KMS-11 (cell line): ENCODE measurements at regions not wholly inside any gene's neighbourhood (a gene's known extent, or its start where the extent isn't known, plus 50 kb on each side); places are given as distances from the start of the nearest gene placed in this dataset.

Experiments used
- H2AFZ ChIP-seq: fragments of 200-600 bp; sonication (generic); 2 replicates; pipeline ENCODE4 v1.6.1; 2016; ENCODE audit warnings: antibody characterized with exemption, mixed run types, low read depth
- H3K27ac ChIP-seq: fragments of 200-600 bp; sonication (generic); 2 replicates; pipeline ENCODE4 v1.6.1; 2016; ENCODE audit warnings: mild to moderate bottlenecking, mixed run types
- H3K27me3 ChIP-seq: fragments of 200-600 bp; sonication (generic); 2 replicates; pipeline ENCODE4 v1.6.1; 2017; ENCODE audit warnings: mild to moderate bottlenecking, low read depth, mixed run types, moderate library complexity; ENCODE audit not compliant: insufficient read depth
- H3K36me3 ChIP-seq: fragments of 200-600 bp; sonication (generic); 2 replicates; pipeline ENCODE4 v1.6.1; 2017; ENCODE audit warnings: mild to moderate bottlenecking, mixed run types; ENCODE audit not compliant: insufficient read depth
- H3K4me1 ChIP-seq: fragments of 200-600 bp; sonication (generic); 2 replicates; pipeline ENCODE4 v1.6.1; 2016; ENCODE audit warnings: mild to moderate bottlenecking, low read depth, mixed run types; ENCODE audit not compliant: poor library complexity, severe bottlenecking
- H3K4me2 ChIP-seq: fragments of 200-600 bp; sonication (generic); 2 replicates; pipeline ENCODE4 v1.7.0; 2016; ENCODE audit warnings: mild to moderate bottlenecking, mixed run types
- H3K4me3 ChIP-seq: fragments of 200-600 bp; sonication (generic); IDR thresholded peaks from 2 replicates; pipeline ENCODE4 v1.6.1; 2017; ENCODE audit warnings: low read depth, low read length, mixed read lengths; ENCODE audit not compliant: insufficient read depth
- H3K79me2 ChIP-seq: fragments of 200-600 bp; sonication (generic); 2 replicates; pipeline ENCODE4 v1.6.1; 2016; ENCODE audit warnings: low read depth, mixed run types; ENCODE audit not compliant: insufficient read depth
- H3K9ac ChIP-seq: fragments of 200-600 bp; sonication (generic); 2 replicates; pipeline ENCODE4 v1.6.1; 2016; ENCODE audit warnings: mild to moderate bottlenecking, mixed run types
- H4K20me1 ChIP-seq: fragments of 200-600 bp; sonication (generic); 2 replicates; pipeline ENCODE4 v1.6.1; 2016; ENCODE audit warnings: mild to moderate bottlenecking, mixed run types; ENCODE audit not compliant: insufficient read depth
- TF ChIP-seq, protein P1 (sequence below): fragments of 200-600 bp; sonication (generic); conservative IDR thresholded peaks from 2 replicates; pipeline ENCODE4 v1.6.1; 2017; ENCODE audit warnings: low read depth, mild to moderate bottlenecking, antibody characterized with exemption, low read length, moderate library complexity, mixed read lengths

DNA sequence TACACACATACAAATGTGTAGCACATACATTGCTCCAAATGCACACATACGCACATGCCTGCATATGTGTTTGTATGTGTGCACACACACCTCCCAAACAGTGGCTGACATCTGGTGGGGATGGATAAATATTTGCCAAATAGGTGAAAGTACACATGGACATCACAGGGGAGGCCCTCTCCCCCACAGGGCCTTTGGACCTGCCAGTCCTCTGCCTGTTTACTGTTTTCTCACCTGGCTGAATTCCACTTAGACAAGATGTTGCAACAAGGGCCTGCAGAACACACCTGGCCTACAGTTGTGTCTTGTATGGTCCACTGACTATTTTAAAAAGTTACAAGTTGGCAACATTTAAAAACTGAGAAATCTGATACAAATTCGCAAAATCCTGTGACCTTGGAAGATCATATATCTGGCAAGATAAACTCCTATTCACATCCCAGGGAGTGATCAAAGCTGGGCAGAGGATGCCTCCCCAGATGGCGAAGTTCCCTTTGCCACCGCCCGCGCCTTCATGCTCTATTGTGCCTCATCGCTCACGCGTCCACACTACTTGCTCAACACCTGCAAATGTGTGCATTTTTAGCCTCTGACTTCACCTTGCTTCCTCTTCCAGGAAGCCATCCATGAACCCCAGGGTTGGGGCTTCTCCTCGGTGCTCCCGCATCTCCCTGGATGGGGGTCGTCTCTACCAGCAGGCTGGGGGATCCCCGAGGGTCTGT is 118.4 kb upstream of the FZD10 start:
- Histone ChIP-seq H3K9ac (no peak overlapping the region), H3K27me3 (no peaks in the 10 kb centered on the region), H3K4me1 (no peaks in the 10 kb centered on the region), H3K27ac (no peak overlapping the region), H3K36me3 (no peaks in the 10 kb centered on the region), H4K20me1 (no peaks in the 10 kb centered on the region), H3K79me2 (no peaks in the 10 kb centered on the region), H3K4me3 (no peak overlapping the region), H2AFZ (no peak overlapping the region), H3K4me2 (no peak overlapping the region)
- TF ChIP-seq, protein P1, sequence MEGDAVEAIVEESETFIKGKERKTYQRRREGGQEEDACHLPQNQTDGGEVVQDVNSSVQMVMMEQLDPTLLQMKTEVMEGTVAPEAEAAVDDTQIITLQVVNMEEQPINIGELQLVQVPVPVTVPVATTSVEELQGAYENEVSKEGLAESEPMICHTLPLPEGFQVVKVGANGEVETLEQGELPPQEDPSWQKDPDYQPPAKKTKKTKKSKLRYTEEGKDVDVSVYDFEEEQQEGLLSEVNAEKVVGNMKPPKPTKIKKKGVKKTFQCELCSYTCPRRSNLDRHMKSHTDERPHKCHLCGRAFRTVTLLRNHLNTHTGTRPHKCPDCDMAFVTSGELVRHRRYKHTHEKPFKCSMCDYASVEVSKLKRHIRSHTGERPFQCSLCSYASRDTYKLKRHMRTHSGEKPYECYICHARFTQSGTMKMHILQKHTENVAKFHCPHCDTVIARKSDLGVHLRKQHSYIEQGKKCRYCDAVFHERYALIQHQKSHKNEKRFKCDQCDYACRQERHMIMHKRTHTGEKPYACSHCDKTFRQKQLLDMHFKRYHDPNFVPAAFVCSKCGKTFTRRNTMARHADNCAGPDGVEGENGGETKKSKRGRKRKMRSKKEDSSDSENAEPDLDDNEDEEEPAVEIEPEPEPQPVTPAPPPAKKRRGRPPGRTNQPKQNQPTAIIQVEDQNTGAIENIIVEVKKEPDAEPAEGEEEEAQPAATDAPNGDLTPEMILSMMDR, result no peak

DNA sequence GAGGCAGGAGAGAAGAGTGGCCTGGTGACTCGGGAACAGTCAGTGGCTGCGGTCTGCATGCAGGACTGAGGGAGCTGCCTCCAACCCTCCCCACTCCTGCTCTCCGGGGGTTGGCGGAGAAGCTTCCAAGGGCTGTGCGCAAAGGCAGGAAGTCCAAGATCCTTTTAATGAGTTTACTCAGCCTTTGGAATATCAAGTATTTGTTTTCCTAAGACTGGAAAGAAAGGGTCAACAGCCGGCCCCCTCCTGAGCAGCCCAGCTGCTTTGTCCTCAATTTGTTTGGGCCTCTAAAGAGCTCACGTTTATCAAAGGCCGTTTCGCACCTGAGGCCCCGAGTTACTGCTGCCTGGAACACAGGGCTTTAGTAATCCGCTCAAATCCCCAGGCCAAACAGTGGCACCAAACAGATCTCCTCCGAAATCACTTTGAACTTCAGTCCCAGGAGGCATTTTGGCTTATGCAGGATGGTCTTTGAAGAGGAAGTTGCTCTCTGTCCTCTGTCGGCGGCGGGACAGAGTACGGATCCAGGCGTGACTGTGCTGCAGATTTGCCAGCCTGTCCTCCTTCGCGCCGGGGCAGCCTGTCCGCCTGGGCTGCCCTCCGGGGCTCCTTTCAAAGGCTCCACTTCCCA is 117.2 kb upstream of the FZD10 start:
- no peak overlapping the region for H3K9ac ChIP-seq
- TF ChIP-seq, protein P1, result no peak
- H3K79me2 ChIP-seq, result no peaks in the 10 kb centered on the region
- H3K27ac ChIP-seq, result no peak overlapping the region
- H3K27me3 ChIP-seq, result no peaks in the 10 kb centered on the region
- H3K4me1 ChIP-seq, result no peaks in the 10 kb centered on the region
- no peak overlapping the region for H3K4me2 ChIP-seq
- no peaks in the 10 kb centered on the region for H3K36me3 ChIP-seq
- no peak overlapping the region for H2AFZ ChIP-seq
- no peaks in the 10 kb centered on the region for H4K20me1 ChIP-seq
- H3K4me3 ChIP-seq, result no peak overlapping the region

GRCh38 chr12:130049666-130050065 is 112.6 kb upstream of the FZD10 start:
- Histone ChIP-seq H3K79me2 (no peaks in the 10 kb centered on the region), H3K27me3 (no peaks in the 10 kb centered on the region), H3K4me2 (no peak overlapping the region), H3K9ac (no peak overlapping the region), H4K20me1 (no peaks in the 10 kb centered on the region), H2AFZ (no peak overlapping the region), H3K4me3 (no peak overlapping the region), H3K36me3 (no peaks in the 10 kb centered on the region), H3K27ac (no peak overlapping the region), H3K4me1 (no peaks in the 10 kb centered on the region)
- TF ChIP-seq, protein P1, result no peak

- Histone ChIP-seq H3K4me3 (no peak overlapping the region), H3K4me1 (no peaks in the 10 kb centered on the region), H2AFZ (no peak overlapping the region), H3K36me3 (no peaks in the 10 kb centered on the region), H3K79me2 (no peaks in the 10 kb centered on the region), H3K4me2 (no peak overlapping the region), H3K27ac (no peak overlapping the region), H4K20me1 (no peaks in the 10 kb centered on the region), H3K9ac (no peak overlapping the region), H3K27me3 (no peaks in the 10 kb centered on the region)
- TF ChIP-seq, protein P1, result no peak
These were observed 110.4 kb upstream of the FZD10 start for GRCh38 chr12:130051900-130052299.
